ENCODE measurements at regions not wholly inside any gene's neighbourhood (a gene's known extent, or its start where the extent isn't known, plus 50 kb on each side); places are given as distances from the start of the nearest gene placed in this dataset.

- no peaks in the 10 kb centered on the region for H3K4me1 ChIP-seq (replicated peaks in 1 of 2; ENCODE audit: control insufficient read depth in 2 of 2, insufficient read depth in 2 of 2, low read length in 2 of 2)
- ATAC-seq (no peak), DNase-seq (ENCODE audit: extremely low read depth in 1 of 4, low spot score in 3 of 4) (no peak), FAIRE-seq (no peak)
- no peaks in the 10 kb centered on the region for H4K20me1 ChIP-seq (replicated peaks; ENCODE audit: control insufficient read depth, insufficient read depth, low read length)
- H3K79me2 ChIP-seq (ENCODE audit: control insufficient read depth, insufficient read depth, low read length) = no peaks in the 10 kb centered on the region
- no peaks in the 10 kb centered on the region for H3K27me3 ChIP-seq (ENCODE audit: control insufficient read depth in 2 of 2, insufficient read depth in 2 of 2, low read length in 2 of 2)
- CTCF ChIA-PET (ENCODE audit: low intra/inter-chr PET ratio) = no interaction called here
- 2% methylated on average over 10 of the region's 10 CpGs for WGBS (ENCODE audit: insufficient coverage, low coverage, missing lambda C conversion rate)
- H3K9me3 ChIP-seq (replicated peaks; ENCODE audit: control insufficient read depth, insufficient read depth, low read depth, low read length) = no peaks in the 10 kb centered on the region
- TF ChIP-seq ZNF561 (CRISPR knock-in tag; conservative IDR thresholded peaks at IDR 0.05) (no peak), ZNF830 (CRISPR knock-in tag; IDR thresholded peaks at IDR 0.05) (no peak), GTF2F1 (IDR thresholded peaks at IDR 0.05; ENCODE audit: low read depth, low read length) (no peak), TCF15 (CRISPR knock-in tag; IDR thresholded peaks at IDR 0.05) (no peak)
- no peak overlapping the region for H3K27ac ChIP-seq (ENCODE audit: extremely low read depth, low read depth, low read length)
- H3K9me1 ChIP-seq (ENCODE audit: control insufficient read depth, insufficient read depth, low read length) = no peaks in the 10 kb centered on the region
- H3K36me3 ChIP-seq (ENCODE audit: control insufficient read depth, insufficient read depth, low read length) = no peaks in the 10 kb centered on the region
- in situ Hi-C loops (cut with MboI) (no loop called here), intact Hi-C loops (cut with micrococcal nuclease) (no loop called here)
- POLR2A ChIA-PET = interaction anchor here (1.5 kb wide), 1 partner anchor 13 kb away, joined by 4 read pairs; no protein-coding TSS in a partner anchor
- no TSS peak for BruUV-seq (replicated peaks)
- no peak overlapping the region for H3K4me3 ChIP-seq
- no peak overlapping the region for H3K9ac ChIP-seq (ENCODE audit: insufficient read depth in 1 of 2, low read depth in 2 of 2, low read length in 2 of 2)
- H3K4me2 ChIP-seq (ENCODE audit: insufficient read depth, low read length) = no peak overlapping the region
- H2AFZ ChIP-seq (ENCODE audit: low read depth, low read length) = no peak overlapping the region
Measured at GRCh38 chr2:15059870-15060512, 427.5 kb downstream of the LRATD1 start.

GRCh38 chr2:15061268-15061667, 428.8 kb downstream of the LRATD1 start:
- ChIA-PET CTCF (ENCODE audit: low intra/inter-chr PET ratio) (no interaction called here), POLR2A (interaction anchor here (0.7 to 0.8 kb wide), 2 partner anchors 21 to 24 kb away, joined by 3 to 4 read pairs; no protein-coding TSS in a partner anchor)
- Histone ChIP-seq H4K20me1 (replicated peaks; ENCODE audit: control insufficient read depth, insufficient read depth, low read length) (no peaks in the 10 kb centered on the region), H3K27ac (ENCODE audit: extremely low read depth, low read depth, low read length) (no peak overlapping the region), H2AFZ (ENCODE audit: low read depth, low read length) (no peak overlapping the region), H3K9me1 (ENCODE audit: control insufficient read depth, insufficient read depth, low read length) (no peaks in the 10 kb centered on the region), H3K4me2 (ENCODE audit: insufficient read depth, low read length) (no peak overlapping the region), H3K4me1 (replicated peaks in 1 of 2; ENCODE audit: control insufficient read depth in 2 of 2, insufficient read depth in 2 of 2, low read length in 2 of 2) (no peaks in the 10 kb centered on the region), H3K79me2 (ENCODE audit: control insufficient read depth, insufficient read depth, low read length) (no peaks in the 10 kb centered on the region), H3K27me3 (ENCODE audit: control insufficient read depth in 2 of 2, insufficient read depth in 2 of 2, low read length in 2 of 2) (no peaks in the 10 kb centered on the region), H3K9me3 (replicated peaks; ENCODE audit: control insufficient read depth, insufficient read depth, low read depth, low read length) (no peaks in the 10 kb centered on the region), H3K9ac (ENCODE audit: insufficient read depth in 1 of 2, low read depth in 2 of 2, low read length in 2 of 2) (no peak overlapping the region), H3K36me3 (ENCODE audit: control insufficient read depth, insufficient read depth, low read length) (no peaks in the 10 kb centered on the region), H3K4me3 (no peak overlapping the region)
- BruUV-seq (replicated peaks) = no TSS peak
- intact Hi-C loops (cut with micrococcal nuclease) = no loop called here
- no peak for ATAC-seq
- DNase-seq (ENCODE audit: extremely low read depth in 1 of 4, low spot score in 3 of 4) = no peak
- in situ Hi-C loops (cut with MboI) = no loop called here
- 0% methylated on average over 1 of the region's 1 CpG for WGBS (ENCODE audit: insufficient coverage, low coverage, missing lambda C conversion rate)
- FAIRE-seq = no peak
- TF ChIP-seq DPF2 (IDR thresholded peaks at IDR 0.05) (no peak), JUNB (CRISPR knock-in tag; conservative IDR thresholded peaks at IDR 0.05) (no peak), NR1H2 (CRISPR knock-in tag; IDR thresholded peaks at IDR 0.05) (no peak), MCM2 (IDR thresholded peaks at IDR 0.05; ENCODE audit: low read depth) (no peak), ZFP1 (CRISPR knock-in tag; IDR thresholded peaks at IDR 0.05) (no peak), HES1 (IDR thresholded peaks at IDR 0.05; ENCODE audit: low read depth) (no peak), ZKSCAN3 (CRISPR knock-in tag; IDR thresholded peaks at IDR 0.05) (no peak), HCFC1 (IDR thresholded peaks at IDR 0.05; ENCODE audit: low read depth, low read length) (no peak), FOXK2 (conservative IDR thresholded peaks at IDR 0.05 in 1 of 2, IDR thresholded peaks at IDR 0.05 in 1 of 2; ENCODE audit: low read depth in 2 of 2) (no peak), COPS2 (conservative IDR thresholded peaks at IDR 0.05) (no peak), FOXJ2 (tag; IDR thresholded peaks at IDR 0.05) (no peak), ZNF639 (CRISPR knock-in tag; conservative IDR thresholded peaks at IDR 0.05 in 1 of 2, IDR thresholded peaks at IDR 0.05 in 1 of 2) (no peak), POLR2A (conservative IDR thresholded peaks at IDR 0.05) (no peak)

All from K562 (cell line).